Stomach (tissue), 8 donors: ENCODE measurements at regions not wholly inside any gene's neighbourhood (a gene's known extent, or its start where the extent isn't known, plus 50 kb on each side); places are given as distances from the start of the nearest gene placed in this dataset.

Experiments
- DNase-seq, 2 donors: peaks; one replicate each; pipeline versions ENCODE4 v3.0.0 to v3.0.0-alpha.2; 2013 to 2019
- H3K27ac ChIP-seq, 5 donors: fragments of 200-600 bp in 4 of 5; sonication (generic) in 4 of 5; one replicate each; pipeline ENCODE4 v1.5.1; 2013 to 2019; ENCODE audit warnings: mild to moderate bottlenecking in 1 of 5, moderate library complexity in 1 of 5
- H3K27me3 ChIP-seq, 3 donors: fragments of 200-600 bp; sonication (generic); one replicate each; pipeline ENCODE4 v1.5.1; 2017 to 2019; ENCODE audit warnings: mixed run types in 1 of 3
- H3K36me3 ChIP-seq, 4 donors: fragments of 200-600 bp; sonication (generic); 1 replicate in 3 of 4; 2 replicates in 1 of 4; pipeline ENCODE4 v1.5.1; 2016 to 2019
- H3K4me1 ChIP-seq, 4 donors: fragments of 200-600 bp; sonication (generic); one replicate each; pipeline ENCODE4 v1.5.1; 2016 to 2019
- H3K4me3 ChIP-seq, 4 donors: fragments of 200-600 bp; sonication (generic) in 3 of 4; one replicate each; pipeline ENCODE4 v1.5.1; 2016 to 2019; ENCODE audit warnings: mild to moderate bottlenecking in 1 of 4
- H3K9me3 ChIP-seq, 4 donors: fragments of 200-600 bp; sonication (generic); one replicate each; pipeline ENCODE4 v1.5.1; 2016 to 2019
- EP300 ChIP-seq: sonication (generic); formaldehyde crosslinking; IDR thresholded peaks from one replicate; pipeline ENCODE4 v1.6.1; 2017; ENCODE audit warnings: antibody characterized with exemption
- POLR2A ChIP-seq, 4 donors: fragments of 450-650 bp; IDR thresholded peaks; one replicate each; pipeline ENCODE4 v1.6.1; 2016; ENCODE audit warnings: antibody characterized with exemption in 4 of 4, control low read depth in 2 of 4, mild to moderate bottlenecking in 1 of 4, moderate library complexity in 1 of 4
- POLR2AphosphoS5 ChIP-seq, 3 donors: sonication (generic); formaldehyde crosslinking; IDR thresholded peaks; one replicate each; pipeline ENCODE4 v1.6.1; 2016; ENCODE audit warnings: antibody characterized with exemption in 3 of 3
- WGBS, 5 donors: extraction: QIAGEN DNeasy Blood & Tissue Kit in 3 of 5; methylation state at CpG; one replicate each; pipeline versions ENCODE4 v1.1.5 to v1.1.7; 2013 to 2018; 5-methylcytosine and 5-hydroxymethylcytosine counted together
- intact Hi-C: fragments of 100-400 bp; cut with DNase I; formaldehyde crosslinking; loops from one replicate; pipeline ENCODE4 v1.15.1; 2023; ENCODE audit warnings: low total_unique reads
- TF ChIP-seq, protein P1 (sequence below), 7 experiments: fragments of 450-650 bp in 4 of 7; fragments of 200-600 bp in 3 of 7; sonication (generic) in 3 of 7; IDR thresholded peaks; one replicate each; pipeline ENCODE4 v1.5.1; 2016 to 2019; ENCODE audit warnings: antibody characterized with exemption in 7 of 7, control low read depth in 2 of 7, mild to moderate bottlenecking in 1 of 7
- donor health status: healthy with polysubstance abuse.
- donor health status: Bipolar disorder and iron deficiency.
- donor health status: healthy.

GRCh38 chr18:28666216-28666615 lies 489.3 kb upstream of the CDH2 start:
- no peak for DNase-seq
- H3K27me3 ChIP-seq, result no peaks in the 10 kb centered on the region
- peaks cover 0 to 4% (median 0%) of the 10 kb centered on the region in 4 donors for H3K9me3 ChIP-seq
- no peak overlapping the region for H3K27ac ChIP-seq
- intact Hi-C loops, result no loop called here
- no peaks in the 10 kb centered on the region for H3K4me1 ChIP-seq
- no peak overlapping the region for H3K4me3 ChIP-seq
- H3K36me3 ChIP-seq, result no peaks in the 10 kb centered on the region
- TF ChIP-seq EP300, result no peak
- TF ChIP-seq, protein P1, sequence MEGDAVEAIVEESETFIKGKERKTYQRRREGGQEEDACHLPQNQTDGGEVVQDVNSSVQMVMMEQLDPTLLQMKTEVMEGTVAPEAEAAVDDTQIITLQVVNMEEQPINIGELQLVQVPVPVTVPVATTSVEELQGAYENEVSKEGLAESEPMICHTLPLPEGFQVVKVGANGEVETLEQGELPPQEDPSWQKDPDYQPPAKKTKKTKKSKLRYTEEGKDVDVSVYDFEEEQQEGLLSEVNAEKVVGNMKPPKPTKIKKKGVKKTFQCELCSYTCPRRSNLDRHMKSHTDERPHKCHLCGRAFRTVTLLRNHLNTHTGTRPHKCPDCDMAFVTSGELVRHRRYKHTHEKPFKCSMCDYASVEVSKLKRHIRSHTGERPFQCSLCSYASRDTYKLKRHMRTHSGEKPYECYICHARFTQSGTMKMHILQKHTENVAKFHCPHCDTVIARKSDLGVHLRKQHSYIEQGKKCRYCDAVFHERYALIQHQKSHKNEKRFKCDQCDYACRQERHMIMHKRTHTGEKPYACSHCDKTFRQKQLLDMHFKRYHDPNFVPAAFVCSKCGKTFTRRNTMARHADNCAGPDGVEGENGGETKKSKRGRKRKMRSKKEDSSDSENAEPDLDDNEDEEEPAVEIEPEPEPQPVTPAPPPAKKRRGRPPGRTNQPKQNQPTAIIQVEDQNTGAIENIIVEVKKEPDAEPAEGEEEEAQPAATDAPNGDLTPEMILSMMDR (IDR thresholded peaks at IDR 0.05), result no peak
- no peak for TF ChIP-seq POLR2A (IDR thresholded peaks at IDR 0.05)
- TF ChIP-seq POLR2AphosphoS5 (IDR thresholded peaks at IDR 0.05), result no peak

DNA sequence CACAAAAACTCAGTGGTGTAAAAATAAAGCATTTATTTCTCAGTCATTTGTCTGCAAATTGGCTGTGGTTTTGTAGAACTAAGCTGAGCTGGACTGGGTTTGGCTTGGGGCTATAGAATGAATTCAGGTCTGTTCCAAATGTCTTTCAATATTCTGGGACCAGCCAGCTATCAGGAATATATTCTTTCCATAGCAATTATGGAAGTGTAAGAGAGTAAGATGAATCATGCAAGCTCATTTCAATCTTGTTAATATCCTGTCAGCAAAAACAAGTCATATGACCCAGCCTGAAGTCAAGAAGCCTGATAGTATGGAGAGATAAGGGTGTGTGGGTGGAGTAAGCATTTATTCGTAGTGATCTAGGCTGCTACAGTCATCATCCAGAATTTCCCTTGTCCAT lies 481.0 kb upstream of the CDH2 start:
- Histone ChIP-seq H3K4me3 (no peak overlapping the region), H3K27ac (no peak overlapping the region), H3K4me1 (no peaks in the 10 kb centered on the region), H3K9me3 (no peaks in the 10 kb centered on the region), H3K36me3 (no peaks in the 10 kb centered on the region), H3K27me3 (no peaks in the 10 kb centered on the region)
- DNase-seq, result no peak
- whole genome bisulfite sequencing, 5 donors, result 24 to 48% (median 33%) methylated on average over 1 of the region's 1 CpG
- intact Hi-C loops, result no loop called here
- TF ChIP-seq POLR2AphosphoS5 (IDR thresholded peaks at IDR 0.05), result no peak
- TF ChIP-seq, protein P1 (IDR thresholded peaks at IDR 0.05), result no peak
- no peak for TF ChIP-seq EP300
- no peak for TF ChIP-seq POLR2A (IDR thresholded peaks at IDR 0.05)

DNA sequence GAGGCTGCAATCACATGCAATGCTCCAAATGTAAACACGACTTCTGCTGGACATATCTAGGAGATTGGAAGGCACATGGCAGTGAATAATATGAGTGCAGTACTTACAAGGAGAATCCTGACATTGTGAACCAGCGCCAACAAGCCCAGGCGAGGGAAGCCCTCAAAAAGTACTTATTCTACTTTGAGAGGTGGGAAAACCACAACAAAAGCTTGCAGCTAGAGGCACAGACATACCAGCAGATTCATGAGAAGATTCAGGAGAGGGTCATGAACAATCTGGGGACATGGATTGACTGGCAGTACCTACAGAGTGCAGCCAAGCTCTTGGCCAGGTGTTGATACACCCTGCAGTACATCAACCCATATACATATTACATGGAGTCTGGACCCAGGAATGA lies 475.7 kb upstream of the CDH2 start:
- Histone ChIP-seq H3K9me3 (peaks cover 0 to 8% (median 0%) of the 10 kb centered on the region in 4 donors), H3K4me3 (no peak overlapping the region), H3K27me3 (no peaks in the 10 kb centered on the region), H3K36me3 (no peaks in the 10 kb centered on the region), H3K27ac (no peak overlapping the region), H3K4me1 (no peaks in the 10 kb centered on the region)
- TF ChIP-seq, protein P1 (IDR thresholded peaks at IDR 0.05), result no peak
- TF ChIP-seq EP300, result no peak
- TF ChIP-seq POLR2A (IDR thresholded peaks at IDR 0.05), result no peak
- TF ChIP-seq POLR2AphosphoS5 (IDR thresholded peaks at IDR 0.05), result no peak
- intact Hi-C loops, result no loop called here
- no peak for DNase-seq
- WGBS, 5 donors, result 73 to 88% (median 79%) methylated on average over 3 of the region's 3 CpGs

DNA sequence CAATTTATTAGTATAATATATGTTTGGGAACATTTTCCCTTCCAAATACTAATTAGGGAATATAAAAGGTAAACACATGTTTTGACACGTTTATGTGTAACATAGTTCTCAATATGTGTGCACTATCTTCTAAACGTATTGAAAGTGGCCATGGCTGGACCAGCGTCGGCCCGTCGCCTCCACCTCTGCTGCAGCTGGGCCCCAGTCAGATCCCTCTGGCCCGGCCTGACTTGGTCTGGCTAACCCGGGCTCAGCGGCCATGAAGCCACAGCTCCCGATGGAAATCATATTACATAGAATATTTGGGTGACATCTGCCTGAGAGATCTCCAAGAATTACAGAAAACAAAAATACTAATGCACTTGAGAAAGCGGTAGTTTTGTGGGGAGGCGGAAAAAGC lies 474.4 kb upstream of the CDH2 start:
- TF ChIP-seq POLR2AphosphoS5 (IDR thresholded peaks at IDR 0.05), result no peak
- no peak for TF ChIP-seq EP300
- WGBS, 5 donors, result 79 to 90% (median 86%) methylated on average over 12 of the region's 12 CpGs

DNA sequence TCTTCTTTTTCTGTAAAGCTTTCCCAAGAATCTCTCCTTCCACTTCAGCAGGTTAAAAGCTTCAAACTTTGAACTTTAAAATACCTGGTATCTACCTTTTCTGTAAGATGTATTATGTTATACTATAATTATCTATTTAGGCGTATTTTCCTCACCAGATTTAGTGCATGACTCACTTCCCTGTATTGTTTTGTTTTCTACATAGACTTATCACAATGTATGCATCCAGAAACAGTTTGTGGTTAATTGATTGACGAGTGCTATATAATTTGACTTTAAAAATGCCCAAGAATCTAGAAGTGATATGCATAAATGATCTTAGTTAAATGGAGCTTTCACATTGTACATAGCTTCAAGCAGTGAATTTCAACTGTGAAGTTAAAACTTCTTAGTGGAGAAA lies 473.9 kb upstream of the CDH2 start:
- 42 to 63% (median 46%) methylated on average over 2 of the region's 2 CpGs for WGBS, 5 donors

More for the DNA sequence above, 474.4 kb upstream of the CDH2 start:
- H3K27ac ChIP-seq, result no peak overlapping the region
- no peaks in the 10 kb centered on the region for H3K27me3 ChIP-seq
- peaks cover 0 to 8% (median 0%) of the 10 kb centered on the region in 4 donors for H3K9me3 ChIP-seq
- H3K36me3 ChIP-seq, result no peaks in the 10 kb centered on the region
- DNase-seq, result no peak
- no peak overlapping the region for H3K4me3 ChIP-seq
- intact Hi-C loops, result no loop called here
- no peaks in the 10 kb centered on the region for H3K4me1 ChIP-seq

More for the DNA sequence above, 473.9 kb upstream of the CDH2 start:
- no peak for DNase-seq
- intact Hi-C loops, result no loop called here
- no peak overlapping the region for H3K27ac ChIP-seq
- TF ChIP-seq, protein P1 (IDR thresholded peaks at IDR 0.05), result no peak
- no peak for TF ChIP-seq EP300
- no peak for TF ChIP-seq POLR2A (IDR thresholded peaks at IDR 0.05)
- TF ChIP-seq POLR2AphosphoS5 (IDR thresholded peaks at IDR 0.05), result no peak
- no peaks in the 10 kb centered on the region for H3K27me3 ChIP-seq
- H3K9me3 ChIP-seq, result peaks cover 0 to 8% (median 0%) of the 10 kb centered on the region in 4 donors
- H3K4me1 ChIP-seq, result no peaks in the 10 kb centered on the region
- H3K4me3 ChIP-seq, result no peak overlapping the region
- no peaks in the 10 kb centered on the region for H3K36me3 ChIP-seq
